ENCODE measurements at regions not wholly inside any gene's neighbourhood (a gene's known extent, or its start where the extent isn't known, plus 50 kb on each side); places are given as distances from the start of the nearest gene placed in this dataset.

DNA sequence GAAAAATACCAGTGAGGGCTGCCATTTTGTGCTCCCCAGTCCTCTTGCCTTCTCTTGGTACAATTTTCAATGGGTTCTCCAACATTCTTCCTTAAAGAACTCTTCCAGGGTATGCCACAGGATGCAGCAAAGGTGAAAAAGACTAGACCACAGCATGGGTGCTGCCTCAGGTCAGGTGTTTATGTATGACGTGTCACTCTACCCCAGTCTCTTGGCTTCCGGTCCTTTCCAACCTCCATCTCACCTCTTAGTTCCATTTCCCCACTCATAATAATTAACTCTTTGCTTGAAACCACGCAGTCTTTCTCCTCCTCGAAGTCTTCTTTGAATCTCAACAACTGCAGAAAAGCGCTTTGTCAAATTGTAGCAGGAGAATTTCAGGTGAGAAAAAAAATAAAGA lies 104.7 kb upstream of the TBC1D5 start:
- dilution Hi-C loops (cut with MboI; ENCODE audit: extremely low pct_ligation_motif_present, low sequenced_read_pairs): no loop called here
- H3K9me1 ChIP-seq (ENCODE audit: control insufficient read depth, extremely low read depth, insufficient read depth, low read length): no peaks in the 10 kb centered on the region

GRCh38 chr3:17846466-17846865 lies 104.0 kb upstream of the TBC1D5 start:
- no peak overlapping the region for H2AFZ ChIP-seq (ENCODE audit: control insufficient read depth, low read length)
- H3K36me3 ChIP-seq (ENCODE audit: control insufficient read depth in 2 of 2, extremely low read depth in 1 of 2, insufficient read depth in 2 of 2, low read length in 2 of 2): no peaks in the 10 kb centered on the region
- no peak for DNase-seq (ENCODE audit: low read depth, low spot score)
- H4K20me1 ChIP-seq (ENCODE audit: control insufficient read depth, extremely low read depth, insufficient read depth, low read length): no peaks in the 10 kb centered on the region
- no peak overlapping the region for H3K27ac ChIP-seq (ENCODE audit: control insufficient read depth, insufficient read depth, low read length)
- no peaks in the 10 kb centered on the region for H3K27me3 ChIP-seq (ENCODE audit: control insufficient read depth, extremely low read depth, insufficient read depth, low read length)
- no peaks in the 10 kb centered on the region for H3K9me3 ChIP-seq (ENCODE audit: control insufficient read depth, low read depth, low read length)
- dilution Hi-C loops (cut with MboI; ENCODE audit: extremely low pct_ligation_motif_present, low sequenced_read_pairs): no loop called here
- no peak overlapping the region for H3K4me2 ChIP-seq (ENCODE audit: control insufficient read depth, extremely low read depth, insufficient read depth, low read depth, low read length)
- H3K4me3 ChIP-seq (ENCODE audit: control insufficient read depth in 2 of 3, extremely low read depth in 1 of 3, insufficient read depth in 2 of 3, low read depth in 1 of 3, low read length in 3 of 3): no peak overlapping the region
- no peaks in the 10 kb centered on the region for H3K9me1 ChIP-seq (ENCODE audit: control insufficient read depth, extremely low read depth, insufficient read depth, low read length)
- no peaks in the 10 kb centered on the region for H3K4me1 ChIP-seq (ENCODE audit: control insufficient read depth, extremely low read depth, insufficient read depth, low read length)
- no peak overlapping the region for H3K9ac ChIP-seq (ENCODE audit: control insufficient read depth, extremely low read depth, insufficient read depth, low read length)
- TF ChIP-seq CTCF (optimal IDR thresholded peaks at IDR 0.05 in 1 of 3, IDR thresholded peaks at IDR 0.05 in 1 of 3, conservative IDR thresholded peaks at IDR 0.05 in 1 of 3; ENCODE audit: extremely low read depth in 1 of 3, insufficient read depth in 2 of 3, low read length in 3 of 3) (no peak), EZH2 (IDR thresholded peaks at IDR 0.05; ENCODE audit: low read length) (no peak)
- no peaks in the 10 kb centered on the region for H3K79me2 ChIP-seq (ENCODE audit: control insufficient read depth, insufficient read depth, low read length)
- no peak for FAIRE-seq

More for the DNA sequence above, 104.7 kb upstream of the TBC1D5 start:
- Histone ChIP-seq H3K4me3 (ENCODE audit: control insufficient read depth in 2 of 3, extremely low read depth in 1 of 3, insufficient read depth in 2 of 3, low read depth in 1 of 3, low read length in 3 of 3) (no peak overlapping the region), H4K20me1 (ENCODE audit: control insufficient read depth, extremely low read depth, insufficient read depth, low read length) (no peaks in the 10 kb centered on the region), H3K36me3 (ENCODE audit: control insufficient read depth in 2 of 2, extremely low read depth in 1 of 2, insufficient read depth in 2 of 2, low read length in 2 of 2) (no peaks in the 10 kb centered on the region), H3K27me3 (ENCODE audit: control insufficient read depth, extremely low read depth, insufficient read depth, low read length) (no peaks in the 10 kb centered on the region), H3K9ac (ENCODE audit: control insufficient read depth, extremely low read depth, insufficient read depth, low read length) (no peak overlapping the region), H3K79me2 (ENCODE audit: control insufficient read depth, insufficient read depth, low read length) (no peaks in the 10 kb centered on the region), H3K27ac (ENCODE audit: control insufficient read depth, insufficient read depth, low read length) (no peak overlapping the region), H3K9me3 (ENCODE audit: control insufficient read depth, low read depth, low read length) (no peaks in the 10 kb centered on the region), H2AFZ (ENCODE audit: control insufficient read depth, low read length) (no peak overlapping the region), H3K4me1 (ENCODE audit: control insufficient read depth, extremely low read depth, insufficient read depth, low read length) (no peaks in the 10 kb centered on the region), H3K4me2 (ENCODE audit: control insufficient read depth, extremely low read depth, insufficient read depth, low read depth, low read length) (no peak overlapping the region)
- FAIRE-seq (no peak), DNase-seq (ENCODE audit: low read depth, low spot score) (no peak)
- TF ChIP-seq EZH2 (IDR thresholded peaks at IDR 0.05; ENCODE audit: low read length): no peak
- no peak for TF ChIP-seq CTCF (optimal IDR thresholded peaks at IDR 0.05 in 1 of 3, IDR thresholded peaks at IDR 0.05 in 1 of 3, conservative IDR thresholded peaks at IDR 0.05 in 1 of 3; ENCODE audit: extremely low read depth in 1 of 3, insufficient read depth in 2 of 3, low read length in 3 of 3)
